Hematopoietic multipotent progenitor cell treated with erythropoietin and hydrocortisone succinate and interleukin-3 and kit ligand, for 15 days (in vitro differentiated cells): ENCODE measurements at regions not wholly inside any gene's neighbourhood (a gene's known extent, or its start where the extent isn't known, plus 50 kb on each side); places are given as distances from the start of the nearest gene placed in this dataset.
"Not testable (repeated sequence)": the region's sequence is repeated elsewhere in the genome, so short reads cannot be mapped to it uniquely, and the experiment has no call there.

Experiments used
- DNase-seq: peaks from one replicate; pipeline ENCODE4 v3.0.0-alpha.2; 2015; ENCODE audit warnings: low spot score

DNA sequence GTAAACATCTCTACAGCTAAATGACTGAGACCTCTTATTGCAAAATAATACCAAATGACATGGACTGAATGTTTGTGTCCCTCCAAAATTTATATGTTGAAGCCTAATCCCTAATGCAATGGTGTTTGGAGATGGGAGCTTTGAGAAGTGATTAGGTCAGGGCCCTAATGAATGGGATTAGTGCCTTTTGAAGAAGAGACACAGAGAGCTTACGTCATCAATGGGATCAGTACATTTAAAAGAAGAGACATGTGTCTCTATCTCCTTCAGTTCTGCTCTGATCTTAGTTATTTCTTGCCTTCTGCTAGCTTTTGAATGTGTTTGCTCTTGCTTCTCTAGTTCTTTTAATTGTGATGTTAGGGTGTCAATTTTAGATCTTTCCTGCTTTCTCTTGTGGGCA, 301.6 kb upstream of the FSTL5 start:
- DNase-seq: not testable (repeated sequence)

DNA sequence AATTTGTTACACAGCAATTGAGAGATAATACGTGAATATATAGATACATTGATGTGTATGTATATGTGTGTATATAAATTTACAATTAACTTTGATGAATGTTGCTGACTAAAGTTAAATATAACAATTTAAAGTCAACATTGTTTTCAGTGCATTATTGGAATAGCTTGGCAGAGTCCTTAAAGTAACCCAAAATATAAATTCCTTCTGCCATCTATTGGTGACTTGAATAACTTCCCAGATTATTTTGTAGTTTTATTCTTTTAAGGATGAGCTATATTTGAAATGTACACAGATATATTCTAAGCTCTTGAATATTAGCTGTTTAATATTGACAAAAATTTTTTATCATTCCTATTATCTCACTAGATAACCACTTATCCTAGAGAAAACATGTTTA, 298.2 kb upstream of the FSTL5 start:
- no peak for DNase-seq

DNA sequence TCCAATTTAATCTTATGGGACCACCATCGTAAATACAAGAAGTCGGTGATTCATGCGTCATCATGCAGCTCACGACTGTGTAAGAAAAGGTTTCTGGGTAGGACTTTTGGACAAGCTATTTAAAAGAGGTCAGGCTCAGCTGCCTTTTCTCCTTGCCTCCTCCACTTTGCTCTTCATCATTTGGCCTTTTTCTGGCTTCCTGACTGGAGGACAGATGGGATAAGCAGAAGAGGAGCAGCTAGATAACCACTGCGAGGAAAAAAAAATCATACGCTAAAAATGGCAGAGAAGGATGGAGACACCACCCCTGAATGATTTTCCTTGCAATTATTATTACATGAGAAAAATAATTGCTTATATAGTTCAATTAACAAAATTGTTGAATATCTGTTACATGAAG, 294.3 kb upstream of the FSTL5 start:
- DNase-seq: no peak

DNA sequence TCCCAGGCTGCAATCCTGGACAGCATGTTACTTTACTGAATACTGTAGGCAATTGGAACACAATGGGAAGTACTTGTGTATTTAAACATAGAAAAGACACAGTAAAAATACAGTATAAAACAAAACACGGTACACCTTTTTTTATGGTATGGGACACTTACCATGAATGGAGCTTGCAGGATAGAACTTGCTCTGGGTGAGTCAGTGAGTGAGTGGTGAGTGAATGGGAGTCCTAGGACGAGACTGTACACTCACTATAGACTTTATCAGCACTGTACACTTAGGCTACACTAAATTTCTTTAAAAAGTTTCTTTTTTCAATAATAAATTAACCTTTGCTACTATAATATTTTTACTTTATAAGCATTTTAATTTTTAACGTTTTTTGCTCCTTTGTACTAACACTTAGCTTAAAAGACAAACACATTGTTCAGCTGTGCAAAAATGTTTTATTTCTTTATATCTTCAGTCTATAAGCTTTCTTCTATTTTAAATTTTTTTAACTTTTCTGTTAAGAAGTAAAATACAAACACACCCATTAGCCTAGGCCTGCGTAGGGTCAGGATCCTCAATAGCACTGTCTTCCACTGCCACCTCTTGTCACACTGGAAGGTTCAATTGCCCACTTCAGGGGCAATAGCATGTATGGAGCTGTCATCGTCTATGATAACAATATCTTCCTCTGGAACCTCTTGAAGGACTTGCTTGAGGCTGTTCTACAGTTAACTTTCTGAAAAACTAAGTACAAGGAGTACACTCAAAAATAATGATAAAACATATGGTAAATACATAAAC, 293.5 kb upstream of the FSTL5 start:
- DNase-seq: no peak

DNA sequence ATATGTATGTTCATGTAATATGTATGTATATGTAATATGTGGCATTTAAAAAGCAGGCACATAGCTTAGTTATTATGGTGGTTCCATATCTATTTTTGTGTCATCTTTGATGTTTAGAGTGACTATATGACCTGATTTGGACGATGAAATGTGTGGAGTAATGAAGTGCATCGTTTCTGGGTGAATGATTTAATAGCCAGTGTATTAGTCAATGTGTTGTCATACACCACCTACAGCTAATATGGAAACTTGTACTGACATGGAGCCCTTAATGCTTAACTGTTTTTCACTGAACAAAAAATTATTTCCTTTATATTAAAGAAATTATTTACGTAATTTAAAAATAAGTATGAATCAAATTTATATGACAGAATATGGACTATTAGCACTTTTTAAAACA, 292.3 kb upstream of the FSTL5 start:
- no peak for DNase-seq

DNA sequence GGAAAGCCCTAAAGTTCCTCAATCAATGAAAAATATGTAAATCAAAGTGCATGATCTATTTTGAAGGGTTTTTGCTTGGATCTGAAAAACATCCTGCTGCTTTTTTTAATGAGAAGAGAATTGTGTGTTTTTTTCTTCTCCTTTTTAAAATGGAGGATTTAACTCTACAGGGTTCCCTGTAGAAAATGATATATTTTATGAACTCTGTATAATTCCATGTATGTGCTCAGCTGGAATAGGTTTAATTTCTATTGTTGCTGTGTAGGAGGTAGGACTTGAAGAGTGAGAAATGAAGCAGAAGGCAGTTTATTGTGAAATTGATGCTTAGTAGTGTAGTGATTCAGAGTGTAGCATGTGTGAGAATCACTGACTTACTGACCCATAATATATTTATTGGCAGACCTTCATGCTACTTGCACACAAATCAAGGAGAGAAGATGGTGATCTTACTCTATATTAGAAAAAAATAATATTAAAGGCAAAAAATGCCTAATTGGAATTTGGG, 286.8 kb upstream of the FSTL5 start:
- DNase-seq: no peak

DNA sequence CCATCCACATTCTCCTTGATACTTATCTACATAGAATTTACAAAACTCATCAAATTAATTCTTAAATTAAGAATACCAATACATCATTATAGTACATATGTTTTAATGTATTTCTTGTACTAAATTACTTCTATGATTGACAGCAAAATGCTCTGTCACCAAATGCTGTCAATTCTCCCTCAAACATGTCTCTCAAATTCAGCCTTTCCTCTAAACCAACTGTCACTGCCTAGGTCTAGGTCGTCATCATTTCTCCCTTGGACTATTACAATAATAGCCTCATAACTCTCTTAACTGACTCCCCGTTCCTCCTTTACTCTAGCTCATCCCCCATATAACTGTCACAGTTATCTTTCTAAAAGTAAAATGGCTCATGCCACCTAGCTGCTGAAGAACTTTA, 279.7 kb upstream of the FSTL5 start:
- no peak for DNase-seq

DNA sequence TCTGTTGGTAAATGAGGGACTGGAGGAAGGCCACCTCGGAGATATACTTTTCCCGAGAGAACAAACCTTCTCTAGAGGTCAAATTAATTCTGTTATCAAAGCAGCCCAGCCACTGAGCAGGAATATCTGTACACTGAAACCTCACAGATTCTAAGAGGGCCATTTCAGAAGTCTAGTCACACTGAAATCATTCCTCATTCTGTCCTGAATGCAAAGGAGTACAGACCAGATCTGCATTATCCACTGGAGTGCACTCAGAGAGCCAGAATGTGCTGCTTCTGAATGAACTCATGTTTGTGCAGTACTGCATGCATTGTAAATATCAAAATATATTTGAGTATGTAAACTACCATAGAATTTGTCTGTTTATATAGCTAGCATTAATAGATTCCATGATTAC, 278.3 kb upstream of the FSTL5 start:
- DNase-seq: no peak

DNA sequence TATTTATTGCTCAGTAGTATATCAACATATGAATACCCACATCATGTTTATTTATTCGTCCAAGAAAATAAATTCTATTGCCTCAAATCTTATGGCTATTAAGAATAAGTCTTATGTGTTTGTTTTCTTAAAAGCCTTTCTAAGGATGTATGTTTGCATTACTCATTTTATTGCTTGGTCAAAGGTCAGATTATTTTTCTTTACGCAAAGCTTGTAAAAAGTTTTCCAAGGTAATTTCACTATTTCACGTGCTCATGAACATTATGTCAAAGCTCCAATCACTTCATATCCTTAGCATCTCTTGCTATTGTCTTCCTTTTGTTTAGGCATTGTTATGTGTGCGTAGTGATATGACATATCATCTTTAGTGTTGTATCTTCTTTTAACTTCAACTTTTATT, 258.5 kb upstream of the FSTL5 start:
- no peak for DNase-seq

DNA sequence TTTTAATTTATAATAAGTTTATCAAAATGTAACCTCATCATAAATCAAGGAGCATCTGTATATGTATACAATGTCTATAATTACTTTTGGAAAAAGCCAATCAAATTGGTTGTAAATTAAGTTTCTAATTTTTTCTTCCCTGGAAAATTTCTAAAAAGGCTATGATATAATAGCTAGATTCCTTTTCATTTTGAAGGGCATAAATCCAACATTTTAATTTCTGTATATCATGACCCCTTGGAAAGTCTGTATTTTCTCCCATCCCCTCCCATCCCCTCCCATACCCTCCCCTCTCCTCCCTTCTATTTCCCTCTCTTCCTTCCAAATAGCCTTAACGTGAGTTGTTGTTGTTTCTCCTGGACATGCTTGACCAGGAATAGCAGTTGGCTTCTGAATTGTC, 247.1 kb upstream of the FSTL5 start:
- no peak for DNase-seq

DNA sequence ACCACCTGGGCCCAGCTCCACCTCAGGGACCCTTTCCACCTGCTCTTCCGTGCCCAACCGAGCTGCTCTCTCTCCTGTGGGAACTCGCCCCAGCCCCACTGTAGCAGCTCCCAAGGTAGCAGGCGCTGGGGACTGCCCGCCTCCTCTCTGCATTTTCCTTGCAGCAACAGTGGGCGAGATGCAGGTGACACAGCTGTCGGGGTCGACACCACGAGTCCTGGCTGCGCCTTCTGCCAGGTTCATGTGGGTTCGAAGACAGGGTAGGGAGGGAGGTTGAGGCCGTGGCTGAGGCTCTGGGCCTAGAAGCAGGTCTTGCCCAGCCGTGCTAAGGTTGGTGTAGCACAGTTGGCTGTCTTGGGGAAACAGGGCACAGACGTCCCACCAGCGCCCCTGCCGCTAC, 245.2 kb upstream of the FSTL5 start:
- no peak for DNase-seq

DNA sequence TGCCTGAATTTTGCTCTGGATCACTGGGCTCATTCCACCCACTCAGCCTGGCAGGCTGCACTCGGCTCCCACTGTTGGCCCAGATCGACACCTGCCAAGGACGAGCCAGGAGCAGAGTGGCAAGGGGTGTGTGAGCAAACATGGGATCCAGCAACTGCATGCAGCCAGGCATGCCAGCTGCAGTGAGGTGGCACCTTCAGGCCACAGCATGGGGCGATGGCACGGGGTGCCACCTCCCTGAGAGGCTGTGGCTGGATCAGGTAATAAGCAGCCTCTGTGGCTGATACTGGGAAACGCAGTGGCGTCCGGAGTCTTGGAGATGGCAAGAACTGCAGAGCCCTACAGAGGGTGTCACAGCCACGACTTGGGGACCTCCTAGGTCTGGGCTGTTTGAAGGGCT, 244.5 kb upstream of the FSTL5 start:
- DNase-seq: no peak

DNA sequence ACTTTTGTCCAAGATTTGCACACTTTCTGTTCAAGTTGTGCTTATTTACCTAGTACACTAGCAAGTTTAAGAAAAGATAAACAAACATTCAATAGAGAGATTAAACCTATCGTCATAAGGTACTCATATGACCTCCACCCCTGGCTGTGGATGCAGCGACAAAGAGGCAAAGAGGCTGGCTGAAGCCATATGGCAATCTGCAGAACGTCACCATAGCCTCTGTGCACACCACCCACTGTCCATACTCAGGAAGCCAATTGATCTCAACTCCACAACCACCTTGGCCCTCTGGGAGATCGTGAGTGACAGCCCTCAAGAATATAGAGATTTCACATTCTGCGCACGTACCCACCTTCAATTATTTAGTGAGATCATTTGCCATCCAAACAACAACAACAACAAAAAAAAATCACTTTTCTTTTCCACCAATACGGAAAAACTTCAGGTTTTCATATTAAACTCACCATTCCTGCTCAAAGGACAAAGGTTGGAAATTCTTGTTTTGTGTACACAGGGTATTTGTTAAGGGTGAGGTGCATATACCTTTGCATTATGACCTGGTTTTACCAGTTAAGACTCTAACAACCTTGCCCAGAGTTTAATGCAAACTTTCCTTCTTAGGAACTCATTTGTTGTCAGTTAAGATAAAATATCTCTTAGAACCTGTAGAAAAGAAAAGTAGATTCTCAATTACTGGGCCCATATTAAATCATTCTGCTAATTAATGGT, 243.0 kb upstream of the FSTL5 start:
- no peak for DNase-seq

DNA sequence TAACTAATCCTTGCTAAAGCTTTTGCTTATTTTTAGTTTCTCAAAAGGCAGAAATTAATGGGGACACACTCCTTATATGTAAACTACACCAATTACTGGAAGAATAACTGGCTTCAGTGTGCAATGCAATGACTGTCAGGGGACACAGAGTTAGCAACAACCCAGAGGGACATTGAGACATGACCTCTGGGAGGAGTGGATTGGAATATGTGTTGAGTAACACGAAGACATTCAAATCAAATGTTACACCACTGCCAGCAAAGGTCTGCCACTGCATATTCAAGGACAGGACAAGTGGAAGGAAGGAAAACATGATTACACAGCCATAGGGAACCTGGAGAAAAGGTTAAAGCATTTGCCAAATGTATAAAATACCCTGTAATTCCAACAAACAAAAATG, 240.1 kb upstream of the FSTL5 start:
- no peak for DNase-seq

DNA sequence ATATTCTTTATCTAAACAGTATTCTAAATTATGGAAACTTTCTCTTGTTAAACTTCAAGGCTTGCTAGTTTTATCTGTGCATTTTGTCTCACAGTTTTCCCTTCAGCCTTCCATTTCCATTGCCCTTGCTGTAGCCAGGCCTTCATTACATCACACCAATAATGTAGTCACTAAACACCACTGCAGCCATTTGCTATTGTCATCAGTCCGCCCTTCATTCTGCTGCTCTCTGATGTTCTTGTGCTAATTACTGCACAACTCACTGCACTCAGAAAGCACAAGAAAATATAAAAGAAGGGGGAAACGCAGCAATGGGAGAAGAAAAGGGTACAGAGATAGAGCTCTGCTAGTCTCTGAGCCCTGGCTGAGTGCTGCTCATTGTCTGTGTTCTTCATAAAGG, 239.6 kb upstream of the FSTL5 start:
- no peak for DNase-seq

DNA sequence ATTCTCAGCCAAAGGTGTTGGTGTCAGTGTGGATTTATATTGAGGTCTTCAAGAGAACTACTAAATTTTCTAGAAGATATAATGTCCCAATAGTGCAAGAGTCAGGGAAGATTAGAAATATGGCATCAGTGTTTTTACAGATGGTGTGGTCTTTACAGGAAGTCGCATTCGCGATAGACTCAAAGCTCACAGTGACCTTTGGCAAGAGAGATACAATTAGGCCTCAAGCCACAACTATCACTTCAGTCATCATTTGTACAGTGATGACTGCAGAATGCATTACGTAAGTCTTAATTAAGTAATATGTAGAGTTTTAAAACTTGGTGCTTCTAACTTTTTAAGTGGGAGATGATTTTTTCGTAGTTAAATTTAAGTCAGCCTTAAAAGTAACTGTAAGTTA, 237.2 kb upstream of the FSTL5 start:
- no peak for DNase-seq

DNA sequence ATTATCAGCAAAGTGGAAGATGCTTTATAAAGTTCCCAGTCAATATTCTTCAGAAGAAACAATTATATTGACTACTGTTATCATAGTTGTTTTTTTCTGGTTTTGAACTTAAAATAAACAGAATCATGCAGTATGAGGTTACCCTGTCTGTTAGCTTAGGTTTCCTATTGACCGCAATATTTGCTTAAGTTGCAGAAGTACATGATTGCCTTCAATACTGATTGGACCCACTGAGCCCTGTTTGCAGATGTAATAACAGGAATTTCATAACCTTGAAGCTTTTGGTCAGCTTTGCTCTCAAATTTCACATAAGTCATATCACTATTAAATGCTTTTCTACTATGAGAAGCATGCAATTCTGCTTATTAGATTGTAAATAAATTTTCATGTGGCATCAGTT, 229.1 kb upstream of the FSTL5 start:
- no peak for DNase-seq

DNA sequence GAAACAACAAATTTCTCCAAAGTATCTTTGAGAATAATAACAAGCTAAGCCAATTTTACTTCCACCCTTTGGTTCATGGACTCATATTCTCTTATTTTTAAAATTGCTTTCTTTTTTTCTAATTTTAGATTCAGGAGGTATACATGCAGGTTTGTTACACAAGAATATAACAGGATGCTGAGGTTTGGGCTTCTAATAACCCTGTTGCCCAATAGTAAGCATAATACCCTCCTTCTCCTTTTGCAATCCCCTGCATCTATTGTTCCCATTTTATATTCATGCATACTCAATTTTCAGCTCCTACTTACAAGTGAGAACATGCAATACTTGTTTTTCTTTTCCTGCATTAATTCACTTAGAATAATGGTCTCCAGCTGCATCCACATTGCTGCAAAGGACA, 202.3 kb upstream of the FSTL5 start:
- DNase-seq: no peak

DNA sequence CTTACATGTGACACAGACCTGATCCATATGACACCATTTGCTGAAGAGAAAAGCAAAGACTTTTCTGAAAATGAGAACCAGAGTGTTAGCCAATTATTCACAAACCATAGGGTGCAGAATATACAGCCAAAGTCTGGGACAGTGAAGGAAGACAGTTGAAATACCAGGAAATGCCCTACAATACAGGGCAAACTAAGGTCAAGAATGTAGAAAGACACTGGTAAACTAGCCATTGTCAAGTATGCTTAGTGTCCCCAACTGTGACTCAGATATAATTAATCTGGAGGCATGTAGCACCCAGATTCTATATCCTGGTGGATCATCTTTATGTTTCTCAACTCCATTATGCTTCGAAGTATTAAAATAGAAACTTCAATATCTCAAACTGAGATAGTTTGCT, 200.9 kb upstream of the FSTL5 start:
- DNase-seq: no peak

DNA sequence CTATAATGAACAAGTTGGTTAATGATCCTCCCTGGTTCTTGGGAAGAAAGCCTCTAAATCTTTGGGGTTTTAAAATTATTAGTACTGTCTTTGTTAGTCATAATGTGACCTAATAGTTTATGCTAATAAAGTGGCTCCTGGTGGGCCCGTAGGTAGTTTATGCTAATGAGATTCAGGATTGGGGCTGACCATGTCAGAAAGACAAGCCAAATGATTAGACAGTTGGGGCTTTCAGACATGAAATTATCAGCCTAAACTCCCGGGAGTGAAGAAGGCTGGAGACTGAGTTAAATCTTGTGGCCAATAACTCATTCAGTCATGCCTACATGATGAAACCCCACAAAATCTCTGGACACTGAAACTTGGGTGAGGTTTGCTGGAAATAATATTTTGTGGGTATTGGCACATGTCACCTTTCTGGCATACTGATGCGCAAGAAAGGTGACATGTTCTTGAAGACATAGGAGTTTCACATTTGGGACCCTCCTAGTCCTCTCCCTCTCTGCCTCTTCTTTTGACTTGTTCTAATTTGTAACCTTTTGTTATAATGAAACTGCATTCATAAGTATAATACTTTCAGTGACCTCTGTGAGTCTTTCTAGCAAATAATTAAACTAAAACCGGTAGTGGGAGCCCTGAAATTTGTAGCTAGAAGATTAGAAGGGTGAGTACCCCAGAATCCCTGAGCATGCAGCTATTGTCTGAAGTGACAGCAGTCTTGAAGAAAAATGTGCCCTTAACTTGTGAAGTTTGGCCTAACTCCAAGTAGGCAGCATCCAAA, 196.8 kb upstream of the FSTL5 start:
- DNase-seq: no peak

DNA sequence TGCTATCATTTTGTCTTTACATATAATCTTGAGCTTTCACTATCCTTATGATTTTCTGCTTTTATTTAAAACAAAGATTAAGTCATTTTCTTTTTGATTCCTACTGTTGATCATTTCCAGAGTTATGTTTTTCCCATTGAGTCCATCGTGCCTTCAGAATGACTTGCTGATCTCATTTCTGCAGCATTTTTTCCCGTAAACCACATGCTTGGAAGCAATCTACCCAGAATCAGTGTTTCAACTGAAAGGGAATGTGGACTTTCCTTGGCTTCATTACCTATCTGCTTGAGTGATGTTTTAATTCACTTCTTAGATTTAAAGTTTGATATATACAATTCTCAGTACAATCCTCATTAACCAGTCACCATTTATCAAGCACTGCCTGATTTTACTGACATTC, 192.4 kb upstream of the FSTL5 start:
- DNase-seq: no peak

DNA sequence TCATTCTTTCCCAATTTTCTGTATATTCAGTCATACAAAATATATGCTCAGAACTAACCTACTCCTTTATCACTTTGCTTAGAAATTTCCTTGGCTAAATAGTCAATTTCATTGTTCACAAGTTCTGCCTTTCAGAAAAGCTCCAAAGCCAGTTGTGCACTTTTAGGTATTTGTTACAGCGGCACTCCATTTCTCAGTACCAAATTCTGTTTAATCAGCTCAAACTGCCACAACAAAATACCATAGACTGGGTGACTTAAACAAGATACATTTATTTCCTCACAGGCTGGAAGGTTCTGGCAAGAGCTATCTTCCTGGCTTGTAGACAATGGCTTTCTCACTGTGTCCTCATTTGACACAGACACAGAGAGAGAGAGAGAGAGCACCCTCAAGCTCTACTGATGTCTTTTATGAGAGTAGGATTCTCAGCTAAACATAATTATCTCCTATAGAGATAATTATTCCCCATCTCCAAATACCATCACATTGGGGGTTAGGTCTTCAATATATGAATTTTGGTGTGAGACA, 188.8 kb upstream of the FSTL5 start:
- DNase-seq: no peak

DNA sequence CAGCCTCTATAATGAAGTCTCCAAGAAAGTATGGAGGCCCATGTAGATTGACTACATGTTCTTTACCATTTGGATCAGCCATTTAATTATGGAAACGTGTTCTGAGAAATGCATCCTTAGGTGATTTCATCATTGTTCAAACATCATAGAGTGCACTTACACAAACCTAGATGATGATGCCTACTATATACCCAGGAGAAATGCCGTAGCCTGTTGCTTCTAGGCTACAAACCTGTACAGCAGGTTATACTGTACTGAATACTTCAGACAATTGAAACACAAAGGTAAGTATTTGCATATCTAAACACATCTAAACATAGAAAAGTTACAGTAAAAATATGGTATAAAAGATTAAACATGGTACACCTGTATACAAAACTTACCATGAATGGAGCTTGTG, 186.5 kb upstream of the FSTL5 start:
- no peak for DNase-seq
